ENCODE measurements at regions not wholly inside any gene's neighbourhood (a gene's known extent, or its start where the extent isn't known, plus 50 kb on each side); places are given as distances from the start of the nearest gene placed in this dataset.

GRCh38 chr1:106111044-106111443 lies 945.4 kb upstream of the PRMT6 start:
- Histone ChIP-seq H3K4me3 (no peak overlapping the region), H4K20me1 (ENCODE audit: low read depth) (no peaks in the 10 kb centered on the region), H3F3A (ENCODE audit: low read depth) (no peaks in the 10 kb centered on the region), H2AFZ (replicated peaks) (no peak overlapping the region), H3K27ac (no peak overlapping the region), H3K27me3 (no peaks in the 10 kb centered on the region), H3K4me2 (no peak overlapping the region), H3K4me1 (no peaks in the 10 kb centered on the region), H3K9me3 (ENCODE audit: low read depth) (no peaks in the 10 kb centered on the region), H3K9ac (no peak overlapping the region), H3K36me3 (no peaks in the 10 kb centered on the region), H3K79me2 (ENCODE audit: low read depth) (no peaks in the 10 kb centered on the region)
- Mint-ChIP-seq H3K36me3 (no peaks in the 10 kb centered on the region), H3K4me1 (no peaks in the 10 kb centered on the region), H3K4me3 (no peak overlapping the region), H3K9me3 (peaks cover 6% of the 10 kb centered on the region), H3K27ac (no peak overlapping the region), H3K27me3 (ENCODE audit: insufficient read depth, low read depth) (peaks cover 2% of the 10 kb centered on the region)
- TF ChIP-seq EZH2phosphoT487 (IDR thresholded peaks at IDR 0.05) (no peak), EZH2 (IDR thresholded peaks at IDR 0.05) (no peak)
- TF ChIP-seq, protein P1, sequence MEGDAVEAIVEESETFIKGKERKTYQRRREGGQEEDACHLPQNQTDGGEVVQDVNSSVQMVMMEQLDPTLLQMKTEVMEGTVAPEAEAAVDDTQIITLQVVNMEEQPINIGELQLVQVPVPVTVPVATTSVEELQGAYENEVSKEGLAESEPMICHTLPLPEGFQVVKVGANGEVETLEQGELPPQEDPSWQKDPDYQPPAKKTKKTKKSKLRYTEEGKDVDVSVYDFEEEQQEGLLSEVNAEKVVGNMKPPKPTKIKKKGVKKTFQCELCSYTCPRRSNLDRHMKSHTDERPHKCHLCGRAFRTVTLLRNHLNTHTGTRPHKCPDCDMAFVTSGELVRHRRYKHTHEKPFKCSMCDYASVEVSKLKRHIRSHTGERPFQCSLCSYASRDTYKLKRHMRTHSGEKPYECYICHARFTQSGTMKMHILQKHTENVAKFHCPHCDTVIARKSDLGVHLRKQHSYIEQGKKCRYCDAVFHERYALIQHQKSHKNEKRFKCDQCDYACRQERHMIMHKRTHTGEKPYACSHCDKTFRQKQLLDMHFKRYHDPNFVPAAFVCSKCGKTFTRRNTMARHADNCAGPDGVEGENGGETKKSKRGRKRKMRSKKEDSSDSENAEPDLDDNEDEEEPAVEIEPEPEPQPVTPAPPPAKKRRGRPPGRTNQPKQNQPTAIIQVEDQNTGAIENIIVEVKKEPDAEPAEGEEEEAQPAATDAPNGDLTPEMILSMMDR (IDR thresholded peaks at IDR 0.05): no peak
- no peak for DNase-seq (ENCODE audit: low spot score)

- H3K4me3 Mint-ChIP-seq: no peak overlapping the region
- H3K27ac Mint-ChIP-seq: no peak overlapping the region
- no peak overlapping the region for H3K4me3 ChIP-seq
- H3K9me3 Mint-ChIP-seq: peaks cover 8% of the 10 kb centered on the region
- no peaks in the 10 kb centered on the region for H3F3A ChIP-seq (ENCODE audit: low read depth)
- no peaks in the 10 kb centered on the region for H3K79me2 ChIP-seq (ENCODE audit: low read depth)
- H4K20me1 ChIP-seq (ENCODE audit: low read depth): no peaks in the 10 kb centered on the region
- H2AFZ ChIP-seq (replicated peaks): no peak overlapping the region
- H3K9ac ChIP-seq: no peak overlapping the region
- no peak overlapping the region for H3K27ac ChIP-seq
- H3K4me1 ChIP-seq: no peaks in the 10 kb centered on the region
- H3K36me3 Mint-ChIP-seq: no peaks in the 10 kb centered on the region
- H3K36me3 ChIP-seq: no peaks in the 10 kb centered on the region
- peaks cover 6% of the 10 kb centered on the region for H3K9me3 ChIP-seq (ENCODE audit: low read depth)
- TF ChIP-seq, protein P1 (IDR thresholded peaks at IDR 0.05): no peak
- TF ChIP-seq EZH2phosphoT487 (IDR thresholded peaks at IDR 0.05) (no peak), EZH2 (IDR thresholded peaks at IDR 0.05) (no peak)
- no peaks in the 10 kb centered on the region for H3K27me3 ChIP-seq
- no peak overlapping the region for H3K4me2 ChIP-seq
- no peaks in the 10 kb centered on the region for H3K4me1 Mint-ChIP-seq
- H3K27me3 Mint-ChIP-seq (ENCODE audit: insufficient read depth, low read depth): no peaks in the 10 kb centered on the region
- DNase-seq (ENCODE audit: low spot score): no peak
These were observed 942.6 kb upstream of the PRMT6 start for GRCh38 chr1:106113851-106114250.

GRCh38 chr1:106120789-106121188 lies 935.7 kb upstream of the PRMT6 start:
- no peak overlapping the region for H3K27ac Mint-ChIP-seq
- no peak overlapping the region for H3K4me3 Mint-ChIP-seq
- peaks cover 2% of the 10 kb centered on the region for H3K27me3 Mint-ChIP-seq (ENCODE audit: insufficient read depth, low read depth)
- H3K4me1 Mint-ChIP-seq: no peaks in the 10 kb centered on the region
- Histone ChIP-seq H4K20me1 (ENCODE audit: low read depth) (no peaks in the 10 kb centered on the region), H3K4me1 (no peaks in the 10 kb centered on the region), H3K36me3 (no peaks in the 10 kb centered on the region), H3K27me3 (no peaks in the 10 kb centered on the region), H3K79me2 (ENCODE audit: low read depth) (no peaks in the 10 kb centered on the region), H3F3A (ENCODE audit: low read depth) (no peaks in the 10 kb centered on the region), H2AFZ (replicated peaks) (no peak overlapping the region), H3K4me3 (no peak overlapping the region), H3K9me3 (ENCODE audit: low read depth) (peaks cover 10% of the 10 kb centered on the region), H3K9ac (no peak overlapping the region), H3K4me2 (no peak overlapping the region), H3K27ac (no peak overlapping the region)
- DNase-seq (ENCODE audit: low spot score): no peak
- no peaks in the 10 kb centered on the region for H3K36me3 Mint-ChIP-seq
- peaks cover 5% of the 10 kb centered on the region for H3K9me3 Mint-ChIP-seq
- TF ChIP-seq EZH2 (IDR thresholded peaks at IDR 0.05): no peak

GRCh38 chr1:106121728-106122127 lies 934.7 kb upstream of the PRMT6 start:
- Mint-ChIP-seq H3K4me1 (no peaks in the 10 kb centered on the region), H3K27me3 (ENCODE audit: insufficient read depth, low read depth) (peaks cover 2% of the 10 kb centered on the region), H3K36me3 (no peaks in the 10 kb centered on the region), H3K27ac (no peak overlapping the region), H3K4me3 (no peak overlapping the region), H3K9me3 (peaks cover 5% of the 10 kb centered on the region)
- no peaks in the 10 kb centered on the region for H3K36me3 ChIP-seq
- H4K20me1 ChIP-seq (ENCODE audit: low read depth): no peaks in the 10 kb centered on the region
- H3K4me2 ChIP-seq: no peak overlapping the region
- no peak for DNase-seq (ENCODE audit: low spot score)
- H3K27ac ChIP-seq: no peak overlapping the region
- H3K79me2 ChIP-seq (ENCODE audit: low read depth): no peaks in the 10 kb centered on the region
- no peak overlapping the region for H3K9ac ChIP-seq
- no peak overlapping the region for H3K4me3 ChIP-seq
- H3K27me3 ChIP-seq: no peaks in the 10 kb centered on the region
- no peaks in the 10 kb centered on the region for H3F3A ChIP-seq (ENCODE audit: low read depth)
- H3K4me1 ChIP-seq: no peaks in the 10 kb centered on the region
- TF ChIP-seq, protein P1 (IDR thresholded peaks at IDR 0.05): no peak
- no peak for TF ChIP-seq EZH2phosphoT487 (IDR thresholded peaks at IDR 0.05)
- H2AFZ ChIP-seq (replicated peaks): no peak overlapping the region
- peaks cover 10% of the 10 kb centered on the region for H3K9me3 ChIP-seq (ENCODE audit: low read depth)
